ENCODE measurements at regions not wholly inside any gene's neighbourhood (a gene's known extent, or its start where the extent isn't known, plus 50 kb on each side); places are given as distances from the start of the nearest gene placed in this dataset.

DNA sequence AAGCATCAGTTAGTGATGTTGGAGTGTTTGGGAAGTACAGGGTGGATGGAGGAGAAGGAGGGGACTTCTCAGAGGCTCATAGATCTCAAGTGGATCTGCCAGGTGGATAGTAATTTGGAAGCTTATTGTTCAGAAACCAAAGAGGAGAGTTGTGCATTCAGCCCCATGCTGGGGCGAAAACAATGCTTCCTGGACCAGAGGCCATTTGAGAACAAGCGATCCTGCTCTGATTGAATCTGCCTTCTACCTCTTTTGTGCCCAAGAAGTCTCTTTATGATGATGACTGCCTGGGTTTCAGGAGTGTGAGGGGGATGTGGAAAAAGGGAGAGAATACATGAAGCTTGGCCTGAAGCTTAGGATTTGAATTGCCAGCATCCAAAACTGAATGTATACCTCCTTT is 110.8 kb upstream of the SRRM4 start:
- DNase-seq = no peak

DNA sequence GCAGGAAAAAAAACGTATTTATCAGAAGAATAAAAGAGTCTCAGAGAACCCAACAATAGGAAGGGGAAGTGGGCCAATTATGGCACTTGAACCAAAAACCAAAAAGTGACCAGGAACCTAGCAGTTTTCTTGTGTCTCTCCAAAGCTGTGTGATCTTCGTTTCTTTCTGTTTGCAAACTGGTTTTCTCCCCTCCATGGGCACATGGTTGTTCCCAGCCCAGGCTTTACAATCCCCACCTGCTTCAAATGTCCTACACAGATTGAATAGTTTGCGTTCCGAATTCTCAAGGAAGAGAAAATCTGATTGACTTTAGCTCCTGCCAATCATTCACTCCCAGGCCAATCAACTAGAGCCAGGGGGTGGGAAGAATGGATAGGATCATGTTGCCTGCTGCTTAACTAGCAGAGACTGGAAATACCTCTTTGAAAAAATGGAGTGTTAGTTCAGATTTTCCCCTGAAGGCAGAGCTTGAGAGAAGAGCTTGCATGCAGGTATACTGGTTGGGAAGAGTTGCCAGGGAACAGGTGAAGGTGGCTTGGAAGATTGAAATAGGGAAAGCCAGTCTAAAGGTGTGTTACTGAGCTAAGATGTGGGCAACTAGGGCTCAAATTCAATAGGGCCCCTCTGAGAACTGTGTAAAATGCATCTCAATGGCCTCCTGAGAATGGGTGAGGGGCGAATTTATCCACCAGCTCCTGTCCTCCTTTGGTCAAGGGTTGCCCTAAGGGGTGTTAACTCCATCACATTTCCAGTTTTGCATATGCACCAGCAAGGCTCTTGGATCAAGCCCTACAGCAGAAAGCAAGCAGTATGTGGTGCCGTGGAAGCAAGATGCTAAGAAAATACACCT is 106.4 kb upstream of the SRRM4 start:
- no peak for DNase-seq

DNA sequence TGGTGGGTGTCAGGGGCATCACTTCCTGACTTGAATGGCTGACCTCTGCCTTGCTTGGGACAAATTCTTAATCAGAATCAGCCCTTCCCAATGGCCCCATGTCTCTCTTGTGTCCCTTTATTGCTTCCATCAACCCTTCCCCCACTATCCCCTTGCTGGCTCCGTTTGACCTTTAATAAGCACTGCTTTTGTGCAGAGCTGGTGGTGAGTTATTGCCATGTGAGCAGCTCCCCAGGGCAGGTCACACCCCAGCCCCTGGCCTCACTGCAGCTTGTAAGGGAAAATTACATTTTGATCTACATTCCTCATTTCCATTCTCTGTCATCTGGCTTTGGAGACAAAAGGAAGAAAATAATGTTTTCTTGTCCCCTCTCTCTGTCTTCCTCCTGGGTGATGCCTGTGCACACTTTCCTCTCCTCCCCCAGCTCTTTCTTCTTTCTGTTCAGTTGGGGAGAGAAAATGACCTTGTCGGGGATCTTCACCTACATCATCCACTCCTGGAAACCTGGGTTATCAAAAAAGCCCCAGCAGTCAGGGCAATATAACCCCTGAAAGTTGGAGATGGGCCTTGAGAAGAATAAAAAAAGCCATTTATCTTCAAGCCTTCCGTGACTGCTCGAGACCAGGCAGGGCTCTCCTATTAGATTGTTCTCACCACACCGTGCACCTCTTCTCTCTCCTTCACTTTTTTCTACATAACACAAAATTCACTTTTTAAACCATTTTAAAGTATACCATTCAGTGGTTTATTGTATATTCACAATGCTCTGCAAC is 100.4 kb upstream of the SRRM4 start:
- DNase-seq = no peak

DNA sequence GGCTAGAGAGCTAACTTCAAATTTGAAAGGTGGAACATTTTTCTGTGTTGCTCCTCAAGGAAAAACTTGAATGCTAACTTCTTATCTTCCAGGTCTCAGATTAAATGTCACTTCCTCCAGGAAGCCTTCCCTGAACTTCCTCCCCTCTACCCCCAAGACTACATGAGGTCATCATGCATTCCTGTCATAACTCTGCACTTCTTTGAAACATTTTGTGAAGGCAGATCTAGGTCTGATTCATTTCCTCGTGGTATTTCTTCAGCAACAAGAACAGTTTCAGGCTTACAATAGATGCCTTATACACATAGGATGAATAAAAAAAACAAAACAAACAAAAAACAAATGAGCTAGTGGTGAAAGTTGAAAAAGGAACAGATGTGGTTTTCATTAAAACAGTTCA is 97.1 kb upstream of the SRRM4 start:
- no peak for DNase-seq

DNA sequence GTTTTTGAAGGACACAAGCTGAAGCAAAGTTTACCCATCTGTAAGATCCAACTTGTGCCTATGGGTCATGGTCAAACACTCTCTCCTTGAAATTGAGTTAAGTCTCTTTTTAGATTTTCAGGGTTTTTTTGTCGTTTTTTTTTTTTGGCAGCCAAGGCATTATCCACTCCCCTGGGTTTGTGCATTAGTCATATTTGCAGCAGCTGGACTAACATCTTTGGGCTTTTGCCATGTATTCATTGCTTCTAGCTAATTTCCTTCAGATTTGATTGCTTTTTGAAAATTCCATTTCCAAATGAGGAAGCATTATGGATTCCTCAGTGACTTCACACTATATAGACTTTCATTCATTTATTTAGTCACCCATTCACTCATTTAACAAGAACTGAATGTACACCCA is 80.3 kb upstream of the SRRM4 start:
- no peak for DNase-seq

DNA sequence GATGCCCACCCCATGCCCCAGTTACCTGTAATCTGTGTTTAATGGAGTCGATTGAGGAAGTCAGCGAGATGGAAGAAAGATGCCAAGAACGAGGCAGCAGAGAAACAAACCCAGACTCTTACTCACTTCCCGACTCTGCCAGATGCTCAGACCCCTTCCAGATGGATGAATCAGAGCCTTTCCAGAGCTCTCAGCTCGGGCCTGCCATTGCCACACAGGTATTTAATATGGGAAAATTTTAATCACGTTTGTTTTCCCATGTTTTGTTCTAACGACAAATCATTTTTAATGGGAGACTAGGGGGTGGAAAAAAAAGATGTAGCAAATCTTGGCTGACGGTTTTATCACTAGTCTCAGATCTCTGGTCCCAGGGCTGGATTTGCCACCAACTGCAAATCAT is 72.5 kb upstream of the SRRM4 start:
- no peak for DNase-seq

DNA sequence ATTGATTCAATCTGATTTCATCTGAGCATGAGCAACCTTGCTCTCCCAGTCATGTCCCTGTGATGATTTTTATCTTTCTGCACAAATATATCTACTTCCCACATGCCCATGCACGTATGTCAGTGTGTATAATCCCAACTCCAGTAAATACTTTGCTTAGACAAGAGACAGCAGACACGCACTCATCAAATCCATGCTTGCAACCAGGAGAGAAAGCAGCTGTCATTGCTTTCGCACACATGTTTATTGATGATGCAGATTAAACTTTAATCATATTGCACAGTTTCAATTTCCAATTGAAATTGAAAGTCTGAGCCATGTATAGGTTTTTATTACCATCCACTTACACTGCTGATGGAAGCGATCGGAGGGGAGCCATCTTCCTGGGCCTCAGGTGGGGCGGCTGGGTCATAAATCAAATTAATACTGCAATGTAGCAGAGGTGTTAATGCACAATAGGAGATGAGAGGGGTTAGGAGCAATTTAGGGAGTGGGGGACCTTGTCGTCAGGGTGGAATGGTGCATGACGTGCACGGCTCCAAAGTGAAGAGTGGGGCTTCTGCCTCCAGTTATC is 68.6 kb upstream of the SRRM4 start:
- DNase-seq = no peak

DNA sequence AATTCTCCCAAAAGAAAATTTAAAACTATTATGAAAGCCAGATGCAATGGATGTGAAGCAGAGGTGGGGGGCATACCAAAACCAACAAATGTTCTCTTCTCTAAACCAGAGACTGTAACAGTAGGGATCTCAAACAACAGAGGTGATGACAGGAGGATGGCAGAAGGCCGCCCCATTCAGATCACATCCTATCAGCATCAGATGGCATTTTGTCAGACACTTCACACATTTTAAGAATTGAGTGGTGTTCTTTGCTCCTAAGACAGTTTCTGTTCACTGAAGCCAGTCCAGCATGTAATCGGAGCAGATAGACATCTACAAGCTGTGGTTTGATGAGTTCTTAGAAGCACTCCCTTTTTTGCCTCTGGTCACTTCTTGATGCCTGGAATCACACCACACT is 59.6 kb upstream of the SRRM4 start:
- no peak for DNase-seq

DNA sequence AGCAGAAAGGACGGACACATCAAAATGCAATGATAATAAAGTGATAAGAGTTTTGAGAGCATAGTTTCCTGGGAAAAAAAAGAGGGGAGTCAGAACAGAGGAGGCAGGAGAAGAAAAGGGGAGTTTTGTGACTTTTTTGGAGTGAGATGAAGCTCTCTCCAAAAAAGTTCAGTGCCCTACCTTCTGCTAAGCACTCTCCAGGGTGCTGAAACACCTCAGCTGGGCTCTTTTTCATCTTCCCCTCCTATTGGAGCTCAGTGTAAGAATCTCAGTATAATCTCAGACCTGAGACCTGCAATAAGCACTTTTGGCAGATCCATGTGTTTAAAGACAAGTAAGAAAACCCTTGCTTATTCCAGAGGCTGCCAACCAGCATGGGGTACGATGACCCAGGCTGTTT is 58.9 kb upstream of the SRRM4 start:
- peak; percentile 3 for DNase-seq

DNA sequence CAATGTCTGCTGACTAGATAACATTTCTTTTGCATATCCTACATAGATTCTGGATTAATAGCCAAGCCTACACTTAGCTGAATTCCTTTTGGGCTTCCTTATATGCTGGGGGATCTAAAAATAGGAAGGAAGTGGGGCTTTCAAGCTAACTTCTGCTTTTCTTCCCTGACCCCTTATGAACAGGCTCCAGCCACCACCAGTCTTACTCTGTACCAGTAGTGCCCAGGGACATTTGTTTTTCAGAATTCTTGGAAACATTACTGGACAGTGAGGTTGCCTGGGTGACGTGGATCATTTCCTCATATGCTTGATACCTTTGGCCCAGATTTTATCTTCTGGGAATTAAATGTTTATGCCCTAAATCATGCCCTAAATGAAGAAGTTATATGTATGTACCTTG is 55.9 kb upstream of the SRRM4 start:
- DNase-seq = peak; percentile 16

DNA sequence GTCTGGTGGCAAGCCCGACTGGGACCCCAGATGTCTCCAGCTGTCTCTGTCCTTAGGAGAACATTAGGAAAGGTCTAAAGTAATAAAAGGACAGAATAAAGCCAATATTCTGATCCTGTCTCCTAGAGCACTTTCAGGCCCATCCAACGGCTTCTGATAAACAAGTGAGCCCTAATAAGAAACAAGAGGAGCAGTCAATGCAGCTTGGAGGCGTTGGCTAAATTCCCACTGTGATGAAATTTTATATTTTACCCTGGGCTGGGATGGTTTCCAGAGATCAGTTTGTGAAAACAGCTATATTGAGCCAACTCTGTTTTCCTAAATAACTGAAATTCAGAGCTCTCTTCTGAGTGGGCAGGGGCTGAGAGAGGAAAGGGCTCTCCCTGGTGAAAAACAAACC is 55.5 kb upstream of the SRRM4 start:
- DNase-seq = no peak

Measured in OCI-M1 (cell line).